K562 (cell line): ENCODE measurements at regions not wholly inside any gene's neighbourhood (a gene's known extent, or its start where the extent isn't known, plus 50 kb on each side); places are given as distances from the start of the nearest gene placed in this dataset.

Source experiments
- ATAC-seq: fragments of 200-7000 bp; cut with Tn5 transposase; 3 replicates; pipeline ENCODE4 v1.9.1; 2020; ENCODE audit warnings: moderate library complexity
- BruUV-seq: library from RNA; stranded (reverse); fragments of 400-500 nt; replicated peaks from 2 replicates; lab custom pipeline; 2021; lab: Mats Ljungman, UMichigan
- CTCF ChIA-PET: fragments of 300-600 bp; formaldehyde crosslinking; extraction: SDS; loops from one replicate; lab custom pipeline; 2021; ENCODE audit warnings: low intra/inter-chr PET ratio; lab: Yijun Ruan, JAX
- POLR2A ChIA-PET: fragments of 300-600, 350-650 bp; sonication (Branson Sonifier 250); formaldehyde crosslinking; extraction: SDS; loops from one replicate; lab custom pipeline; 2021; ENCODE audit warnings: antibody characterized with exemption, inconsistent platforms; lab: Yijun Ruan, JAX
- DNase-seq, 4 experiments: peaks; one replicate each; pipeline versions ENCODE4 v3.0.0 to v3.0.0-alpha.2; 2011 to 2018; ENCODE audit warnings: low spot score in 3 of 4, mixed read lengths in 3 of 4; ENCODE audit errors: extremely low read depth in 1 of 4
- FAIRE-seq: peaks from 2 replicates; lab custom pipeline; 2011; peaks lifted over from hg19 to GRCh38; lab: Jason Lieb, UNC
- H2AFZ ChIP-seq: 2 replicates; pipeline ENCODE4 v1.6.0; 2011; ENCODE audit warnings: low read depth, low read length, control low read depth, inconsistent platforms
- H3K27ac ChIP-seq: fragments of 200-600 bp; 3 replicates; pipeline ENCODE4 v1.8.0; 2011; ENCODE audit warnings: low read depth, mild to moderate bottlenecking, control low read depth, inconsistent platforms, low read length, moderate library complexity, mixed read lengths; ENCODE audit errors: extremely low read depth
- H3K27me3 ChIP-seq, 2 experiments: fragments of 300-600 bp in 1 of 2; 2 replicates in 1 of 2; 3 replicates in 1 of 2; pipeline versions ENCODE4 v1.6.0 to v1.8.0; 2011; ENCODE audit warnings: inconsistent platforms in 2 of 2, low read length in 2 of 2, mild to moderate bottlenecking in 1 of 2, mixed read lengths in 1 of 2, moderate library complexity in 1 of 2; ENCODE audit not compliant: control insufficient read depth in 2 of 2, insufficient read depth in 2 of 2
- H3K36me3 ChIP-seq: fragments of 300-600 bp; 3 replicates; pipeline ENCODE4 v1.8.0; 2011; ENCODE audit warnings: mild to moderate bottlenecking, low read length, inconsistent platforms; ENCODE audit not compliant: control insufficient read depth, insufficient read depth
- H3K4me1 ChIP-seq, 2 experiments: fragments of 200-600 bp in 1 of 2; replicated peaks in 1 of 2; 2 replicates in 1 of 2; 3 replicates in 1 of 2; pipeline versions ENCODE4 v1.5.1 to v1.8.0; 2011; ENCODE audit warnings: inconsistent platforms in 2 of 2, low read length in 2 of 2, mild to moderate bottlenecking in 1 of 2, mixed read lengths in 1 of 2, moderate library complexity in 1 of 2; ENCODE audit not compliant: control insufficient read depth in 2 of 2, insufficient read depth in 2 of 2
- H3K4me2 ChIP-seq: 2 replicates; pipeline ENCODE4 v1.6.1; 2011; ENCODE audit warnings: low read length, control low read depth, inconsistent platforms, mixed read lengths; ENCODE audit not compliant: insufficient read depth
- H3K4me3 ChIP-seq: fragments of 200-600 bp; sonication (generic), shearing (Covaris generic); 2 replicates; pipeline ENCODE4 v1.5.1; 2016; ENCODE audit warnings: control low read depth, inconsistent platforms
- H3K79me2 ChIP-seq: fragments of 200-600 bp; 3 replicates; pipeline ENCODE4 v1.8.0; 2011; ENCODE audit warnings: low read length, inconsistent platforms; ENCODE audit not compliant: control insufficient read depth, insufficient read depth
- H3K9ac ChIP-seq, 2 experiments: 2 replicates each; pipeline versions ENCODE4 v1.6.0 to v1.6.1; 2011; ENCODE audit warnings: low read depth in 2 of 2, low read length in 2 of 2, control low read depth in 1 of 2, inconsistent platforms in 1 of 2, mild to moderate bottlenecking in 1 of 2, mixed read lengths in 1 of 2; ENCODE audit not compliant: insufficient read depth in 1 of 2
- H3K9me1 ChIP-seq: one replicate; pipeline ENCODE4 v1.6.0; 2011; ENCODE audit warnings: inconsistent platforms, mild to moderate bottlenecking, low read length, moderate library complexity; ENCODE audit not compliant: control insufficient read depth, insufficient read depth
- H3K9me3 ChIP-seq: replicated peaks from 2 replicates; pipeline ENCODE4 v1.5.1; 2011; ENCODE audit warnings: low read depth, low read length, inconsistent platforms; ENCODE audit not compliant: control insufficient read depth, insufficient read depth
- H4K20me1 ChIP-seq: replicated peaks from 2 replicates; pipeline ENCODE4 v1.6.1; 2011; ENCODE audit warnings: low read length, inconsistent platforms, mixed read lengths; ENCODE audit not compliant: control insufficient read depth, insufficient read depth
- AFF4 ChIP-seq: sonication (generic); formaldehyde crosslinking; IDR thresholded peaks from 2 replicates; pipeline ENCODE4 v1.8.0; 2023; ENCODE audit warnings: mild to moderate bottlenecking, missing genetic modification reagents
- ARID3B ChIP-seq: fragments of 250-450 bp; sonication (Bioruptor Pico); IDR thresholded peaks from 2 replicates; pipeline ENCODE4 v1.4.0; 2020; ENCODE audit warnings: borderline replicate concordance
- ESRRB ChIP-seq: fragments of 250-450 bp; sonication (Bioruptor Pico); IDR thresholded peaks from 2 replicates; pipeline ENCODE4 v1.5.0; 2020; ENCODE audit warnings: mild to moderate bottlenecking, moderate library complexity, borderline replicate concordance
- MAFG ChIP-seq: fragments of 450-650 bp; conservative IDR thresholded peaks from 2 replicates; pipeline ENCODE4 v1.6.1; 2016; ENCODE audit warnings: missing genetic modification characterization, missing compliant biosample characterization
- MCM3 ChIP-seq: fragments of 450-650 bp; IDR thresholded peaks from 2 replicates; pipeline ENCODE4 v1.6.1; 2016
- NCOA1 ChIP-seq: fragments of 450-650 bp; IDR thresholded peaks from 2 replicates; pipeline ENCODE4 v1.6.1; 2016; ENCODE audit warnings: low read depth
- PHB ChIP-seq: fragments of 250-450 bp; sonication (Bioruptor Pico); IDR thresholded peaks from 2 replicates; pipeline ENCODE4 v1.5.0; 2021
- RB1 ChIP-seq: fragments of 450-650 bp; IDR thresholded peaks from 2 replicates; pipeline ENCODE4 v1.6.1; 2017; ENCODE audit warnings: low read depth, mild to moderate bottlenecking
- SAFB2 ChIP-seq: fragments of 200-400 bp; formaldehyde crosslinking; IDR thresholded peaks from 2 replicates; pipeline ENCODE4 v1.6.1; 2018; ENCODE audit warnings: borderline replicate concordance, low read length, low read depth, moderate library complexity; ENCODE audit not compliant: severe bottlenecking
- SMC3 ChIP-seq: conservative IDR thresholded peaks from 2 replicates; pipeline ENCODE4 v1.6.1; 2011; ENCODE audit warnings: low read depth, low read length, improper control_type of control experiment; ENCODE audit not compliant: insufficient read depth
- TAF9B ChIP-seq: fragments of 450-650 bp; IDR thresholded peaks from 2 replicates; pipeline ENCODE4 v1.6.1; 2018; ENCODE audit warnings: mild to moderate bottlenecking; ENCODE audit not compliant: partially characterized antibody
- ZNF232 ChIP-seq: sonication (generic); formaldehyde crosslinking; IDR thresholded peaks from 2 replicates; pipeline ENCODE4 v1.8.0; 2022; ENCODE audit warnings: mild to moderate bottlenecking, missing genetic modification reagents
- ZNF586 ChIP-seq: fragments of 450-650 bp; formaldehyde crosslinking; conservative IDR thresholded peaks from 2 replicates; pipeline ENCODE4 v1.4.0; 2020; ENCODE audit warnings: mild to moderate bottlenecking, moderate library complexity
- WGBS: fragments of 100-300 bp; shearing (Covaris generic); methylation state at CpG from one replicate; pipeline ENCODE4 v1.1.6; 2016; ENCODE audit warnings: low coverage, mixed read lengths; ENCODE audit not compliant: insufficient coverage; ENCODE audit errors: missing lambda C conversion rate; 5-methylcytosine and 5-hydroxymethylcytosine counted together
- in situ Hi-C: fragments of 300-500 bp; cut with MboI; formaldehyde crosslinking; loops from 4 replicates; pipeline ENCODE4 v1.15.0; 2018; ENCODE audit warnings: inconsistent platforms, mixed read lengths
- intact Hi-C: fragments of 100-400 bp; cut with micrococcal nuclease; formaldehyde crosslinking; loops from 2 replicates; pipeline ENCODE4 v1.14.2; 2022
- TF ChIP-seq, protein P1 (sequence below): fragments of 200-800 bp; sonication (Bioruptor generic); IDR thresholded peaks from 2 replicates; pipeline ENCODE4 v1.6.1; 2016; ENCODE audit warnings: missing genetic modification characterization, missing compliant biosample characterization

DNA sequence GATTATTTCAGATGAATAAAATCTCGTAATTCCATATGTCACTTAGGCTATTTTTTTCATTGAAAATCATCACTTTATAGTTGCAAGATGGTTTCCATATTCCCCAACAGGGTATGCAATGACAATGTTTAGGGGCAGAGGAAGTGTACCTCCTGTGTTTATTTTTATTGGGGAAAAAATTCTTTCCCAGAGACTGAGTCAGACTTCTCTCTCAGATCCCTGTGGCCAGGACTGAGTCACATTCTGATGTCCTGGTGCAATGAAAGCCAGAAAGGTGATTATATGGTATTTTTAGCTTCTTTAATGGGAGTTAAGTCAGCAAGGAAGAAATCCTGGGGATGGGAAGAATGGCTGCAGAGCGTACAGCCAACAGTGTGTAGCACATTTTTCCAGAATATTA is 196.9 kb upstream of the ALG10 start:
- Histone ChIP-seq H3K4me3 (no peak overlapping the region), H4K20me1 (no peaks in the 10 kb centered on the region), H3K9me1 (no peaks in the 10 kb centered on the region), H3K4me1 (no peaks in the 10 kb centered on the region), H3K27me3 (no peaks in the 10 kb centered on the region), H2AFZ (no peak overlapping the region), H3K9ac (no peak overlapping the region), H3K36me3 (no peaks in the 10 kb centered on the region), H3K4me2 (no peak overlapping the region), H3K9me3 (no peaks in the 10 kb centered on the region), H3K27ac (no peak overlapping the region), H3K79me2 (no peaks in the 10 kb centered on the region)
- in situ Hi-C loops: no loop called here
- DNase-seq: no peak
- WGBS: 19% methylated on average over 2 of the region's 2 CpGs
- BruUV-seq: no TSS peak
- no peak for FAIRE-seq
- ChIA-PET CTCF (no interaction called here), POLR2A (no interaction called here)
- intact Hi-C loops: no loop called here
- ATAC-seq: no peak
- TF ChIP-seq PHB (CRISPR knock-in tag) (no peak), SAFB2 (no peak), AFF4 (CRISPR knock-in tag) (no peak), TAF9B (no peak), MCM3 (no peak), ZNF232 (no peak), MAFG (tag) (no peak), NCOA1 (no peak), RB1 (no peak), SMC3 (no peak), ZNF586 (CRISPR knock-in tag) (no peak), ARID3B (CRISPR knock-in tag) (no peak), ESRRB (CRISPR knock-in tag) (no peak)
- TF ChIP-seq, protein P1, sequence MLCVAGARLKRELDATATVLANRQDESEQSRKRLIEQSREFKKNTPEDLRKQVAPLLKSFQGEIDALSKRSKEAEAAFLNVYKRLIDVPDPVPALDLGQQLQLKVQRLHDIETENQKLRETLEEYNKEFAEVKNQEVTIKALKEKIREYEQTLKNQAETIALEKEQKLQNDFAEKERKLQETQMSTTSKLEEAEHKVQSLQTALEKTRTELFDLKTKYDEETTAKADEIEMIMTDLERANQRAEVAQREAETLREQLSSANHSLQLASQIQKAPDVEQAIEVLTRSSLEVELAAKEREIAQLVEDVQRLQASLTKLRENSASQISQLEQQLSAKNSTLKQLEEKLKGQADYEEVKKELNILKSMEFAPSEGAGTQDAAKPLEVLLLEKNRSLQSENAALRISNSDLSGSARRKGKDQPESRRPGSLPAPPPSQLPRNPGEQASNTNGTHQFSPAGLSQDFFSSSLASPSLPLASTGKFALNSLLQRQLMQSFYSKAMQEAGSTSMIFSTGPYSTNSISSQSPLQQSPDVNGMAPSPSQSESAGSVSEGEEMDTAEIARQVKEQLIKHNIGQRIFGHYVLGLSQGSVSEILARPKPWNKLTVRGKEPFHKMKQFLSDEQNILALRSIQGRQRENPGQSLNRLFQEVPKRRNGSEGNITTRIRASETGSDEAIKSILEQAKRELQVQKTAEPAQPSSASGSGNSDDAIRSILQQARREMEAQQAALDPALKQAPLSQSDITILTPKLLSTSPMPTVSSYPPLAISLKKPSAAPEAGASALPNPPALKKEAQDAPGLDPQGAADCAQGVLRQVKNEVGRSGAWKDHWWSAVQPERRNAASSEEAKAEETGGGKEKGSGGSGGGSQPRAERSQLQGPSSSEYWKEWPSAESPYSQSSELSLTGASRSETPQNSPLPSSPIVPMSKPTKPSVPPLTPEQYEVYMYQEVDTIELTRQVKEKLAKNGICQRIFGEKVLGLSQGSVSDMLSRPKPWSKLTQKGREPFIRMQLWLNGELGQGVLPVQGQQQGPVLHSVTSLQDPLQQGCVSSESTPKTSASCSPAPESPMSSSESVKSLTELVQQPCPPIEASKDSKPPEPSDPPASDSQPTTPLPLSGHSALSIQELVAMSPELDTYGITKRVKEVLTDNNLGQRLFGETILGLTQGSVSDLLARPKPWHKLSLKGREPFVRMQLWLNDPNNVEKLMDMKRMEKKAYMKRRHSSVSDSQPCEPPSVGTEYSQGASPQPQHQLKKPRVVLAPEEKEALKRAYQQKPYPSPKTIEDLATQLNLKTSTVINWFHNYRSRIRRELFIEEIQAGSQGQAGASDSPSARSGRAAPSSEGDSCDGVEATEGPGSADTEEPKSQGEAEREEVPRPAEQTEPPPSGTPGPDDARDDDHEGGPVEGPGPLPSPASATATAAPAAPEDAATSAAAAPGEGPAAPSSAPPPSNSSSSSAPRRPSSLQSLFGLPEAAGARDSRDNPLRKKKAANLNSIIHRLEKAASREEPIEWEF (CRISPR knock-in tag): no peak
